IPS-11a (cell line): ENCODE measurements at regions not wholly inside any gene's neighbourhood (a gene's known extent, or its start where the extent isn't known, plus 50 kb on each side); places are given as distances from the start of the nearest gene placed in this dataset.
"Not testable (repeated sequence)": the region's sequence is repeated elsewhere in the genome, so short reads cannot be mapped to it uniquely, and the experiment has no call there.

Experiments used
- H3K4me3 ChIP-seq: one replicate; pipeline ENCODE4 v1.5.1; 2013; ENCODE audit warnings: low read depth, low read length, control low read depth

DNA sequence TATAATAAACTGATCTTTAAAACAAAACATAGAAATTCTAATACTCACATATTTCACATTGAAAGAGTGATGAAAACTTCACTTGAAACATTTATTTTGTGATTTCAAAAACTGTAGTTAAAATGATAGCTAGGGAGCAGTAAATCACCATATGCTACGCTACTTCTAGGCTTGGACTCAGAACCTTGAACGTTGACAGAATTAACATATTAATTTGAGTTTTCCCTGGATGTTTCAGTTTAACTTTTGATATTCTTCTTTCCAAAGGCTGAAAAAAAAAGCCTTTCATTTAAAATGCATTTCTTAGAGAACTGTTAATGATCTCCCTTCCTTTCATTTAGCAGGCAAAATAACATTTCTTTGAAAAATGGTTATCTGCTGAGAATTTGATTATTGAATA is 307.8 kb upstream of the SGCD start:
- no peak overlapping the region for H3K4me3 ChIP-seq

DNA sequence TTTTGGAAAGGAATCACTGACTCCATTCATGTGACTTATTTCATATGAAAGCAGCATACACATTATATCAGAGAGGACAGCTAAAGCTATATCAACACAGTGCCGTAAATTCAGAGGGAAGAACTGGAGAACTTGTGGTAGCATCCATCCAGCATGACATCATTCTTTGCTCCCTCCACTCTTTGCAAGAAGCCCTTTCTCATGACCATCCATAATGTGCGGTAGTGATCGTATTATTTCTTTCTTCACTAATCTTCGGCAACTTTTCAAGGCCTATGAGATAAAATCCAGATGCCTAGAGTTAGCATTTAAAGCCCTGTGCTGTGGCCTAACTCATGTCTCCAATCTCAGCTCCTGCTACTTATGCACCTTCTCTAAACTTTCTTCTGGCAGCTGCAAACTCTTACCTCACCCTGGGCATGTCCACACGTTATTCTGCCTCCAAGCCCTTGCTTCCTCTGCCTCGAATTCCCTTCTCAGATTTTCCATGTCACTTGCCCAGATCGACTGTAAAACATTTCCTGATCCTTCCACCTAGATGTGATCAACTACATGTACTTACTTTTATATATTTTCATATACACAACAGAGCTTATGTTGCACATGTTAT is 307.3 kb upstream of the SGCD start:
- H3K4me3 ChIP-seq, result no peak overlapping the region

DNA sequence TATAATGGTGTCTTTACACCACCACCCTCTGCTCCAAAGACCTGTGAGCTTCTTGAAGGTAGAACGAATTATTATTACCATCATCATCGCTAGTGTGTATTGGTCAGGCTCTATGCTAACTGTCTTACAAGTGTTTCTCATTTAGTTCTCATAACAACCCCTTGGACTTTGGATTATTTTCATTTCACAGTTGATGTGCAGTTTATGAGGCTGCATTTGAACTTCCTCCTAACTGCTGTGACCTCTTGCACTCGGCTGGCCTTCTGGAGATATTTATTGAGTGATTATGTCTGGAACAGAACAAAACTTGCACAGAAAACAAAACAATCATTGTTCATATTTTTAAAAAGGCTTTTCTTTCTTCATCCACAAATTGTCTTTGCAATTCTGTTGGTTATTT is 306.3 kb upstream of the SGCD start:
- H3K4me3 ChIP-seq, result no peak overlapping the region

DNA sequence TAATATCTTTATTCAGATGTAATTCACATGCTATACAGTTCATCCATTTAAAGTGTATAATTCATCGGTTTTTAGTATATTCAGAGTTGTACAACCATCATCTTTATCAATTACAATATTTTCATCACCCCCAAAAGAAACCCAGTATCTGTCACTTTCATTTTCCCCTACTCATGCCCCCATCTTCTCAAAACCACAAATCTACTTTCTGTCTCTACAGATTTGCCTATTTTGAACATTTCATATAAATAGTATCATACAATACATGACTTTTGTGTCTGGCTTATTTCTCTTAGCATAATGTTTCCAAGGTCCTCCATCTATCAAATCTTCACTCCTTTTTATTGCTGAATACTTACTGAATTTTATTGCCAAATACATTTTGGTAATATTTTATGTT is 305.1 kb upstream of the SGCD start:
- no peak overlapping the region for H3K4me3 ChIP-seq

- H3K4me3 ChIP-seq, result no peak overlapping the region
Measured at GRCh38 chr5:156025656-156026055, 301.3 kb upstream of the SGCD start.

DNA sequence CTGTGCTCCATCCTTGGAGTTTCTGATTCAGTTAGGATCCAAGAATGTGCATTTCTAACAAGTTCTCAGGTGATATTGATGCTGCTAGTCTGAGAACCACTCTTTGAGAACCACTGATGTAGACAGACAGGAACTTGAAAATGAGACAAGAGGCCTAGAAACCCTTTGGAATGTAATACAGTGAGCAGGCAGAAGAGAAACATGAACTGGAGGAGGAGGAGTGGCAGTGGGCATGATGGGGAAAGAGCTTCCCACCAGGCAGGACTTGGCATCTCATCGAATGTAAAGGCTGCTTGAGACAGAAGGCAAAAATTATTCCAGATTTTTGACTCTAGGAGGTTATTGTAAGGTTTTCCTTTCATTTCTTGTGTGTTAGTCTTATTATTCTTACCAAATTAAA is 295.8 kb upstream of the SGCD start:
- no peak overlapping the region for H3K4me3 ChIP-seq

GRCh38 chr5:156036640-156037039 is 290.3 kb upstream of the SGCD start:
- H3K4me3 ChIP-seq, result no peak overlapping the region

GRCh38 chr5:156037151-156037909 is 289.6 kb upstream of the SGCD start:
- no peak overlapping the region for H3K4me3 ChIP-seq

- H3K4me3 ChIP-seq, result no peak overlapping the region
Measured at GRCh38 chr5:156042726-156043125, 284.2 kb upstream of the SGCD start.

GRCh38 chr5:156043351-156043750 is 283.6 kb upstream of the SGCD start:
- no peak overlapping the region for H3K4me3 ChIP-seq

- H3K4me3 ChIP-seq, result no peak overlapping the region
Measured at GRCh38 chr5:156051972-156052371, 275.0 kb upstream of the SGCD start.

DNA sequence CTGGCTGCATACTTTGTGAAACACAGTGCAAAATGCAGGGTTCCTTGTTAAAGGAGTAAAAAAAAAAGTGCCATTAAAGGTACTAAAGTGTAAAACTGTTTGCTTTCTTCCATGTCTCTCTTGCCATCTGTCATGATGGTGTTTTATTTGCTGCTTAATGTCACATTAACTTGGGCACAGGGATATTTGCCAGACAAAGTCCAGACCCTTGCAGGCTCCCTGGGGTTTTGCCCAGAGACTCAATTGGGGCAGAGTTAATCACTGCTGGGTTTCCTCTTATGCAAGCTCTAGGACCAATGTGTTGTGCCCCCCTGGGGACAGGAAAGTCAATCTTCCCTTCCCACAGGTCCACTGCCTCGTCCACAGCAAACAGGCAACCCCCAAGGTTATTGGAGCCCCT is 274.3 kb upstream of the SGCD start:
- no peak overlapping the region for H3K4me3 ChIP-seq

GRCh38 chr5:156053056-156053455 is 273.9 kb upstream of the SGCD start:
- H3K4me3 ChIP-seq, result no peak overlapping the region

DNA sequence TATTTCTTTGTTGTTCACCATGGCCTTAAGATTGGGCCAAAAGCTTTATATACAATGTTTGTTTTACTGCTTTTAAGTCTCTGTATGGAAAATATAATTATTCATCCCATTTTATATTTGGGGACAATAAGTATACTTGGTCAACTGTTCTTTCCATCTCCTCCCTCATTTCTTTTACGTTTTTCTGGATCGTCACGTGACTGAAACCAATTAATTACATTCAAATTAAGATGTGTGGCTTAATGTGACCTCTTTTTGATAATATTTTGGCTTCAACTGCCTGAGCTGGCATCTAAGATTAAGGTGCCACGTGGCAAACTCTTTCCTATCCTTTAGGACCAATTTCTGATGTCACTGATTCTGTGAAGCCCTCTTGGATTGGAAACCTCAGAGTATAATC is 250.1 kb upstream of the SGCD start:
- no peak overlapping the region for H3K4me3 ChIP-seq

DNA sequence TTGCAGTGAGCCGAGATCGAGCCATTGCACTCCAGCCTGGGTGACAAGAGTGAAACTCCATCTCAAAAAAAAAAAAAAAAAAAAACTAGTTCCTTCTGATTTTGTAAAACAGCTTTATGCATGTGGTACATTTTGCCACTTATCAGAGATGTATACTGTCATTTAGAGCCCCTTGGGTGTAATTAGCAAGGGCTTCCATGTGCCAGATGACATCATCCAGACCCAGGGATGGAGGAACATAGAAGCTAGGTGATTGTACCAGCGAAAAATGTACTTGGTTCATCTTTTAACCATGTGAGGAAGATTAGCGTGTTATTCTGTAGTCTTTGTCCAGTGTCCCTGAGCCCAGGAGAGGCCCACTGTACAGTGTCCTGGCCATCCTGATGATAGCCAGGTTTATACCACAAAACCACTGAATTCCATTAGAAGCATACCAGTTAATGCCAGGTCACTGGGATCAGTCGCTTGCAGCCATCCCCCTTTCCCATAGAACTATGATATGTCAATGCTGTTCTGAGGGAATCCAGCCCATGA is 239.3 kb upstream of the SGCD start:
- H3K4me3 ChIP-seq, result no peak overlapping the region

- H3K4me3 ChIP-seq, result not testable (repeated sequence)
Measured at GRCh38 chr5:156089955-156090940, 236.7 kb upstream of the SGCD start.

DNA sequence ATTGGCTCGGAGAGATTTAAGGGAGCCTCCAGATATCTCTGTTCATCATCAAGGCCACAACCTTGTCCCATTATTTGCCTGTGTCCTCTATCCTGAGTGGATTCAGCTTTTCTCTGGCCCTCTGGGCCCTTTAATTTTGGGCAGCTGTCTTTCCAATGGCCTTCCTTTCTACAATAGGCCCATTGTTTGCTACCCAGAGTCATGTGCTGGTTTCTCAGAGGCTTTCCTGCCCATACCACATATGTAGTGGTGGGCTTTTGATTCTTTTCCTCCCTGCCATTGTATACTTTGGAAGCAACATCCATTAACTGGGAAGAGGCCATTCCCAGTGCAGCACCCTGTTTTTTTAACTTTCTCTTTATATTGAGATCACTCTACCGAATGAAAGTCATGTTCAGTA is 233.9 kb upstream of the SGCD start:
- H3K4me3 ChIP-seq, result no peak overlapping the region

- H3K4me3 ChIP-seq, result no peak overlapping the region
Measured at GRCh38 chr5:156094001-156094400, 233.0 kb upstream of the SGCD start.

- H3K4me3 ChIP-seq, result no peak overlapping the region
Measured at GRCh38 chr5:156095709-156096241, 231.2 kb upstream of the SGCD start.

GRCh38 chr5:156096259-156096658 is 230.7 kb upstream of the SGCD start:
- H3K4me3 ChIP-seq, result no peak overlapping the region
